HG03575 (cell line): ENCODE measurements at regions not wholly inside any gene's neighbourhood (a gene's known extent, or its start where the extent isn't known, plus 50 kb on each side); places are given as distances from the start of the nearest gene placed in this dataset.

Experiments
- ATAC-seq: cut with Tn5 transposase; IDR thresholded peaks from one replicate; pipeline ENCODE4 v1.9.1; 2021; ENCODE audit not compliant: unreplicated experiment, insufficient number of reproducible peaks, low FRiP score; ENCODE audit errors: extremely low read depth

- no peak for ATAC-seq
These were observed 246.9 kb upstream of the GIMD1 start for GRCh38 chr4:106615410-106615945.

GRCh38 chr4:106614441-106614840, 245.9 kb upstream of the GIMD1 start:
- ATAC-seq = no peak

- no peak for ATAC-seq
These were observed 241.3 kb upstream of the GIMD1 start for GRCh38 chr4:106609917-106610316.

- no peak for ATAC-seq
These were observed 239.0 kb upstream of the GIMD1 start for GRCh38 chr4:106607558-106607957.

- no peak for ATAC-seq
These were observed 235.9 kb upstream of the GIMD1 start for GRCh38 chr4:106604319-106605051.

GRCh38 chr4:106603471-106603870, 234.9 kb upstream of the GIMD1 start:
- ATAC-seq = no peak

- no peak for ATAC-seq
These were observed 234.1 kb upstream of the GIMD1 start for GRCh38 chr4:106602711-106603110.

- ATAC-seq = no peak
These were observed 232.9 kb upstream of the GIMD1 start for GRCh38 chr4:106601519-106601918.

GRCh38 chr4:106595906-106596305, 227.3 kb upstream of the GIMD1 start:
- no peak for ATAC-seq

- ATAC-seq = no peak
These were observed 225.8 kb upstream of the GIMD1 start for GRCh38 chr4:106594291-106594952.

- ATAC-seq = no peak
These were observed 220.3 kb upstream of the GIMD1 start for GRCh38 chr4:106588891-106589290.

- no peak for ATAC-seq
These were observed 219.0 kb upstream of the GIMD1 start for GRCh38 chr4:106587558-106587957.

GRCh38 chr4:106585915-106586349, 217.4 kb upstream of the GIMD1 start:
- no peak for ATAC-seq

- ATAC-seq = no peak
These were observed 215.9 kb upstream of the GIMD1 start for GRCh38 chr4:106584337-106584989.

GRCh38 chr4:106583567-106583966, 215.0 kb upstream of the GIMD1 start:
- no peak for ATAC-seq

- ATAC-seq = no peak
These were observed 214.5 kb upstream of the GIMD1 start for GRCh38 chr4:106583108-106583507.

- ATAC-seq = no peak
These were observed 213.5 kb upstream of the GIMD1 start for GRCh38 chr4:106582103-106582502.

GRCh38 chr4:106579236-106579635, 210.7 kb upstream of the GIMD1 start:
- ATAC-seq = no peak

GRCh38 chr4:106569146-106570031, 200.8 kb upstream of the GIMD1 start:
- ATAC-seq = no peak
